ENCODE measurements at regions not wholly inside any gene's neighbourhood (a gene's known extent, or its start where the extent isn't known, plus 50 kb on each side); places are given as distances from the start of the nearest gene placed in this dataset.

- TF ChIP-seq ZFX (IDR thresholded peaks at IDR 0.05; ENCODE audit: borderline replicate concordance) (no peak), CTCF (IDR thresholded peaks at IDR 0.05) (no peak)
- H3K27ac ChIP-seq = no peak overlapping the region
These were observed 325.0 kb downstream of the PDHA2 start for GRCh38 chr4:96164814-96165351.

GRCh38 chr4:96166806-96167205 lies 326.9 kb downstream of the PDHA2 start:
- no peak overlapping the region for H3K27ac ChIP-seq
- TF ChIP-seq ZFX (IDR thresholded peaks at IDR 0.05; ENCODE audit: borderline replicate concordance) = no peak
- TF ChIP-seq CTCF (IDR thresholded peaks at IDR 0.05) = no peak

- TF ChIP-seq CTCF (IDR thresholded peaks at IDR 0.05) (peak; percentile 34), ZFX (IDR thresholded peaks at IDR 0.05; ENCODE audit: borderline replicate concordance) (no peak)
- H3K27ac ChIP-seq = no peak overlapping the region
These were observed 330.3 kb downstream of the PDHA2 start for GRCh38 chr4:96170198-96170597.

GRCh38 chr4:96173756-96174155 lies 333.9 kb downstream of the PDHA2 start:
- no peak overlapping the region for H3K27ac ChIP-seq
- TF ChIP-seq CTCF (IDR thresholded peaks at IDR 0.05) (no peak), ZFX (IDR thresholded peaks at IDR 0.05; ENCODE audit: borderline replicate concordance) (no peak)

- H3K27ac ChIP-seq = no peak overlapping the region
- no peak for TF ChIP-seq CTCF (IDR thresholded peaks at IDR 0.05)
- TF ChIP-seq ZFX (IDR thresholded peaks at IDR 0.05; ENCODE audit: borderline replicate concordance) = no peak
These were observed 336.0 kb downstream of the PDHA2 start for GRCh38 chr4:96175871-96176270.

GRCh38 chr4:96183611-96184010 lies 343.7 kb downstream of the PDHA2 start:
- no peak overlapping the region for H3K27ac ChIP-seq
- no peak for TF ChIP-seq CTCF (IDR thresholded peaks at IDR 0.05)
- no peak for TF ChIP-seq ZFX (IDR thresholded peaks at IDR 0.05; ENCODE audit: borderline replicate concordance)

GRCh38 chr4:96186593-96186992 lies 346.7 kb downstream of the PDHA2 start:
- no peak overlapping the region for H3K27ac ChIP-seq
- TF ChIP-seq CTCF (IDR thresholded peaks at IDR 0.05) (no peak), ZFX (IDR thresholded peaks at IDR 0.05; ENCODE audit: borderline replicate concordance) (no peak)

All from 22Rv1 (cell line).